ENCODE measurements at regions not wholly inside any gene's neighbourhood (a gene's known extent, or its start where the extent isn't known, plus 50 kb on each side); places are given as distances from the start of the nearest gene placed in this dataset.

GRCh38 chr2:104406261-104406726 lies 447.6 kb upstream of the POU3F3 start:
- TF ChIP-seq CTCF (IDR thresholded peaks at IDR 0.05) (no peak), POLR2AphosphoS5 (IDR thresholded peaks at IDR 0.05) (peak in 1 of 4 donors; percentile 50), EP300 (IDR thresholded peaks at IDR 0.05) (no peak)
